GM12878 (cell line): ENCODE measurements at regions not wholly inside any gene's neighbourhood (a gene's known extent, or its start where the extent isn't known, plus 50 kb on each side); places are given as distances from the start of the nearest gene placed in this dataset.

ENCODE experiments used
- CBX5 ChIP-seq: sonication (generic); IDR thresholded peaks from 2 replicates; pipeline ENCODE4 v1.6.1; 2016; ENCODE audit warnings: low read depth, moderate library complexity, mild to moderate bottlenecking, inconsistent platforms
- CREM ChIP-seq: IDR thresholded peaks from 2 replicates; pipeline ENCODE4 v1.6.1; 2014; ENCODE audit warnings: antibody characterized with exemption, low read depth
- POLR2AphosphoS5 ChIP-seq: IDR thresholded peaks from 2 replicates; pipeline ENCODE4 v1.6.1; 2011; ENCODE audit warnings: mild to moderate bottlenecking, low read length, inconsistent platforms
- TF ChIP-seq, protein P1 (sequence below), 3 experiments: IDR thresholded peaks in 2 of 3; conservative IDR thresholded peaks in 1 of 3; 2 replicates each; pipeline ENCODE4 v1.5.1; 2011; ENCODE audit warnings: low read depth in 3 of 3, low read length in 3 of 3, mild to moderate bottlenecking in 3 of 3, control low read depth in 2 of 3, moderate library complexity in 2 of 3, inconsistent platforms in 1 of 3, mixed read lengths in 1 of 3; ENCODE audit not compliant: control insufficient read depth in 2 of 3, insufficient read depth in 1 of 3; ENCODE audit errors: extremely low read depth in 1 of 3
- TF ChIP-seq, protein P2 (sequence below): IDR thresholded peaks from 2 replicates; pipeline ENCODE4 v1.6.1; 2011; ENCODE audit warnings: borderline replicate concordance, low read depth, mild to moderate bottlenecking, moderate library complexity, low read length; ENCODE audit not compliant: insufficient read depth, poor library complexity, severe bottlenecking

DNA sequence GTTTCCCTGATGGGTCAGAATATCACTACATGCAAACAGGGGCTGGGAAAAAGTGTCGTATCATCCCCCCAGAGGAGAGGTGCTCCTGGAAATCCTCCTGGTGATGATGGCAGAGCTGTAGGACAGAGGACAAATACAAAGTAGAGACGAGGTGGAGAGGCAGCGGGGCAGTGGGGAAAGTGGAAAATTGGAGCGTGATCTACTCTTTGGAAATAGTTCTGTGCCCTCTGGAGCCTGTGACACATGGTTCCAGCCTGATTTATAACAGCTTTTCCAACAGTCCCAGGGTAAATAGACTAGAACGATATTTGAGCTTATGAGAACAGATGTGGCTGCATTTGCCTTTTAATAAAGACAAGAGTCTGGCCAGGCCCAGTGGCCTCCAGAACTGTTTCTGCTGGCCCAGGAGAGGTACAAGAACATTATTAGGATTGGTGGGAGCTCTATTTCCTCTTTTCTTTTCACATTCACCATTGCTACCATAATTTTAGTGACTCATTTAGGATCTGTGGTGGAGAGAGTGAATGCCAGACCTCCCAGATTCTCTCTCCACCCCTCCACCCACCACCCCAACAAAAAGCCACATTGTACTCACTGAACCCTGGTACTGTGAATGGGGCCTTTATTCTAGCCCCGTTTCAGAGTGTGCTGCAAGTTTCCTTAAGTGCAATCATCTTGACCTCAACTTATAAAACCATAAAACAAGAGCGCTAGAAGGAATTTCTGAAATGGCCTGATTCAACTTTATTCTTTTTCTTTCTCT, 78.3 kb downstream of the BTBD3 start:
- TF ChIP-seq, protein P1, sequence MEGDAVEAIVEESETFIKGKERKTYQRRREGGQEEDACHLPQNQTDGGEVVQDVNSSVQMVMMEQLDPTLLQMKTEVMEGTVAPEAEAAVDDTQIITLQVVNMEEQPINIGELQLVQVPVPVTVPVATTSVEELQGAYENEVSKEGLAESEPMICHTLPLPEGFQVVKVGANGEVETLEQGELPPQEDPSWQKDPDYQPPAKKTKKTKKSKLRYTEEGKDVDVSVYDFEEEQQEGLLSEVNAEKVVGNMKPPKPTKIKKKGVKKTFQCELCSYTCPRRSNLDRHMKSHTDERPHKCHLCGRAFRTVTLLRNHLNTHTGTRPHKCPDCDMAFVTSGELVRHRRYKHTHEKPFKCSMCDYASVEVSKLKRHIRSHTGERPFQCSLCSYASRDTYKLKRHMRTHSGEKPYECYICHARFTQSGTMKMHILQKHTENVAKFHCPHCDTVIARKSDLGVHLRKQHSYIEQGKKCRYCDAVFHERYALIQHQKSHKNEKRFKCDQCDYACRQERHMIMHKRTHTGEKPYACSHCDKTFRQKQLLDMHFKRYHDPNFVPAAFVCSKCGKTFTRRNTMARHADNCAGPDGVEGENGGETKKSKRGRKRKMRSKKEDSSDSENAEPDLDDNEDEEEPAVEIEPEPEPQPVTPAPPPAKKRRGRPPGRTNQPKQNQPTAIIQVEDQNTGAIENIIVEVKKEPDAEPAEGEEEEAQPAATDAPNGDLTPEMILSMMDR (IDR thresholded peaks at IDR 0.05 in 2 of 3, conservative IDR thresholded peaks at IDR 0.05 in 1 of 3; ENCODE audit: control insufficient read depth in 2 of 3, extremely low read depth in 1 of 3, insufficient read depth in 1 of 3, low read depth in 3 of 3, low read length in 3 of 3) = no peak
- TF ChIP-seq CBX5 = no peak
- TF ChIP-seq POLR2AphosphoS5 = no peak
- TF ChIP-seq CREM = no peak
- TF ChIP-seq, protein P2, sequence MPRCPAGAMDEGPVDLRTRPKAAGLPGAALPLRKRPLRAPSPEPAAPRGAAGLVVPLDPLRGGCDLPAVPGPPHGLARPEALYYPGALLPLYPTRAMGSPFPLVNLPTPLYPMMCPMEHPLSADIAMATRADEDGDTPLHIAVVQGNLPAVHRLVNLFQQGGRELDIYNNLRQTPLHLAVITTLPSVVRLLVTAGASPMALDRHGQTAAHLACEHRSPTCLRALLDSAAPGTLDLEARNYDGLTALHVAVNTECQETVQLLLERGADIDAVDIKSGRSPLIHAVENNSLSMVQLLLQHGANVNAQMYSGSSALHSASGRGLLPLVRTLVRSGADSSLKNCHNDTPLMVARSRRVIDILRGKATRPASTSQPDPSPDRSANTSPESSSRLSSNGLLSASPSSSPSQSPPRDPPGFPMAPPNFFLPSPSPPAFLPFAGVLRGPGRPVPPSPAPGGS = no peak
